Glutamatergic neuron (in vitro differentiated cells): ENCODE measurements at regions not wholly inside any gene's neighbourhood (a gene's known extent, or its start where the extent isn't known, plus 50 kb on each side); places are given as distances from the start of the nearest gene placed in this dataset.
"Not testable (repeated sequence)": the region's sequence is repeated elsewhere in the genome, so short reads cannot be mapped to it uniquely, and the experiment has no call there.

Experiments used
- DNase-seq: peaks from one replicate; pipeline ENCODE4 v3.0.0; 2022
- H3K27ac Mint-ChIP-seq: one replicate; pipeline ENCODE4 v1.8.0; 2020; ENCODE audit warnings: mild to moderate bottlenecking, mixed read lengths, inconsistent platforms; ENCODE audit not compliant: unreplicated experiment
- H3K27me3 Mint-ChIP-seq: one replicate; pipeline ENCODE4 v1.8.0; 2020; ENCODE audit warnings: mild to moderate bottlenecking, moderate library complexity, mixed read lengths, inconsistent platforms; ENCODE audit not compliant: unreplicated experiment
- H3K36me3 Mint-ChIP-seq: one replicate; pipeline ENCODE4 v1.8.0; 2020; ENCODE audit warnings: mild to moderate bottlenecking, mixed read lengths, inconsistent platforms; ENCODE audit not compliant: unreplicated experiment
- H3K4me1 Mint-ChIP-seq: one replicate; pipeline ENCODE4 v1.8.0; 2020; ENCODE audit warnings: mild to moderate bottlenecking, low read depth, mixed read lengths, inconsistent platforms; ENCODE audit not compliant: unreplicated experiment
- H3K4me3 Mint-ChIP-seq: one replicate; pipeline ENCODE4 v1.8.0; 2020; ENCODE audit warnings: mild to moderate bottlenecking, mixed read lengths, inconsistent platforms; ENCODE audit not compliant: unreplicated experiment
- H3K9me3 Mint-ChIP-seq: one replicate; pipeline ENCODE4 v1.8.0; 2020; ENCODE audit warnings: mild to moderate bottlenecking, moderate library complexity, mixed read lengths, inconsistent platforms; ENCODE audit not compliant: unreplicated experiment
- TF ChIP-seq, protein P1 (sequence below): fragments of 200-600 bp; sonication (generic); IDR thresholded peaks from one replicate; pipeline ENCODE4 v1.5.0; 2021; ENCODE audit not compliant: partially characterized antibody, unreplicated experiment

DNA sequence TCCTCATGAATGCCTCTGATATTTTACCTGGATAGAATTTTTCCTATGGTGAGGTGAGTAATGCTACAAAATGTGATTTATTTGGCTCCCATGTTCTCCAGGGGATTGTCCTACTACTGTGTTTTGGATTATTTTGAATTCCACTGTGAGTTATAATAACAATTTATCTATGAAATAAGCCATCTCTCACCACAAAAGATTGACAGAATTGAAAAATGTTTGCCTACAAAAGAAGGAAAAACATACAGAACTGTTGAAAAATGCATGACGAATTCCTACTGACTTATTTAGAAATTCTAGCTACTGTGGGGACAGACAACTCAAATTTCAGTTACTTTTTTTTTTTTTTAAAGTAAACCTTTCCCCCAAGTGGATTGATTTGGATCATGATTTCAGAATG lies 463.7 kb upstream of the GRIN3A start:
- H3K36me3 Mint-ChIP-seq: no peaks in the 10 kb centered on the region
- H3K4me3 Mint-ChIP-seq: no peak overlapping the region
- no peak overlapping the region for H3K27ac Mint-ChIP-seq

DNA sequence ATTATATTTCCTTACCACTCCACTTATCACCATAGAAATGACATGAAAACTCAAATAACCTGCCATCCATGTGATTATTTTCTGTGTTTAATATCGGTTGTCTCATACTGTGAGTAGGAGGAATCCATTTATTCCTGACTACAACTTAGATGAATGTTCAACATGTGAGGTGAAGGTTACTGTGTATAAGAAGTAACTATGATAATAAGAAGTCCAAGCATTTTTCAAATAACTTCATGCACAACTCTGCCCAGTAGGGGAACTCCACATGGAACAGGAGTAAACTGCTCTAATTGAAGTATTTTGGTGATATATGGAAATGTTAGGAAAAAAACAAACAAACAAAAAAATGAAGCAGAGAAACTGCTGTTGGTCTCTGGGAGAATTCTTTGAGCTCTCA lies 447.5 kb upstream of the GRIN3A start:
- Mint-ChIP-seq H3K4me3 (no peak overlapping the region), H3K27me3 (no peaks in the 10 kb centered on the region), H3K4me1 (no peaks in the 10 kb centered on the region), H3K36me3 (no peaks in the 10 kb centered on the region), H3K9me3 (no peaks in the 10 kb centered on the region), H3K27ac (no peak overlapping the region)
- TF ChIP-seq, protein P1, sequence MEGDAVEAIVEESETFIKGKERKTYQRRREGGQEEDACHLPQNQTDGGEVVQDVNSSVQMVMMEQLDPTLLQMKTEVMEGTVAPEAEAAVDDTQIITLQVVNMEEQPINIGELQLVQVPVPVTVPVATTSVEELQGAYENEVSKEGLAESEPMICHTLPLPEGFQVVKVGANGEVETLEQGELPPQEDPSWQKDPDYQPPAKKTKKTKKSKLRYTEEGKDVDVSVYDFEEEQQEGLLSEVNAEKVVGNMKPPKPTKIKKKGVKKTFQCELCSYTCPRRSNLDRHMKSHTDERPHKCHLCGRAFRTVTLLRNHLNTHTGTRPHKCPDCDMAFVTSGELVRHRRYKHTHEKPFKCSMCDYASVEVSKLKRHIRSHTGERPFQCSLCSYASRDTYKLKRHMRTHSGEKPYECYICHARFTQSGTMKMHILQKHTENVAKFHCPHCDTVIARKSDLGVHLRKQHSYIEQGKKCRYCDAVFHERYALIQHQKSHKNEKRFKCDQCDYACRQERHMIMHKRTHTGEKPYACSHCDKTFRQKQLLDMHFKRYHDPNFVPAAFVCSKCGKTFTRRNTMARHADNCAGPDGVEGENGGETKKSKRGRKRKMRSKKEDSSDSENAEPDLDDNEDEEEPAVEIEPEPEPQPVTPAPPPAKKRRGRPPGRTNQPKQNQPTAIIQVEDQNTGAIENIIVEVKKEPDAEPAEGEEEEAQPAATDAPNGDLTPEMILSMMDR: no peak
- no peak for DNase-seq

More for the DNA sequence above, 463.7 kb upstream of the GRIN3A start:
- no peaks in the 10 kb centered on the region for H3K4me1 Mint-ChIP-seq
- TF ChIP-seq, protein P1: no peak
- H3K9me3 Mint-ChIP-seq: no peaks in the 10 kb centered on the region
- no peaks in the 10 kb centered on the region for H3K27me3 Mint-ChIP-seq
- no peak for DNase-seq

DNA sequence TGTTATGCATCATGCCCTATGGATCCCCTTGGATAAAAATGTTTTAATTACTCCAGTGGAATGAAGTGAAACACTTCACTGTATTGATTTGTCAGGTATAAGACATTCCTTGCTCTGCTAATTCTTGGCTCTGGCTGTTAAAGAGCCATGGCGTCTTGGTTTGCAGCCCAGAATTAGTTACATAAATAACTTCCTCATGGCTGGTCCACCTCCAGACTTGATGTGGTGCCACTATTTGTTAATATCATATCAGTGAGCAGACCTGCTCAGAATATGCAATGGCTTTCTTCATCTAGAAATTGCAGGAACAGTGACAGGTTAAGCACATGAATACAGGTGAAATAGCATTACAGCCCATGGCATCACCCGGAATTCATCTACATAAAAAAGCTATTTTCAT lies 446.9 kb upstream of the GRIN3A start:
- Mint-ChIP-seq H3K4me1 (no peaks in the 10 kb centered on the region), H3K27me3 (no peaks in the 10 kb centered on the region), H3K9me3 (no peaks in the 10 kb centered on the region), H3K36me3 (no peaks in the 10 kb centered on the region), H3K4me3 (no peak overlapping the region), H3K27ac (no peak overlapping the region)
- DNase-seq: no peak
- TF ChIP-seq, protein P1: no peak

DNA sequence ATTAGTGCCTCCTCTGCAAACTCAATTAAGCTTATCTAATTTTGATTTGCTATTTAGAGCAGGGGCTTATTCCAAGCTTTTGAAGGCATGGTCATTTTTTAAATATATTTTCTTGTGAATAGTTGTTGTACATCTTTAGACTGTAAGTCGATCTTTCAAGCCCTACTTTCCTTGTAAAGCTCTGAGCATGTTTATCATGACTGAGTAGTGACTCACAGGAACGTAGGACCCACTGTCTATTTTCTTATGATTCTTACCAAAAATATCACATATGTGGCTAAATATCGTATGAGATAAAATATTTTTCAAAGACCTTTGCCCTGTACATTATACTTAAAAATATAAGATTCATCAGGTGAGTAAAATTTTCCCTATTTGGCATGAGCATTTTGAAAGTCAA lies 440.4 kb upstream of the GRIN3A start:
- H3K4me3 Mint-ChIP-seq: no peak overlapping the region
- peaks cover 8% of the 10 kb centered on the region for H3K36me3 Mint-ChIP-seq
- DNase-seq: no peak
- no peak overlapping the region for H3K27ac Mint-ChIP-seq
- H3K9me3 Mint-ChIP-seq: no peaks in the 10 kb centered on the region
- H3K4me1 Mint-ChIP-seq: no peaks in the 10 kb centered on the region
- no peaks in the 10 kb centered on the region for H3K27me3 Mint-ChIP-seq
- TF ChIP-seq, protein P1: no peak

DNA sequence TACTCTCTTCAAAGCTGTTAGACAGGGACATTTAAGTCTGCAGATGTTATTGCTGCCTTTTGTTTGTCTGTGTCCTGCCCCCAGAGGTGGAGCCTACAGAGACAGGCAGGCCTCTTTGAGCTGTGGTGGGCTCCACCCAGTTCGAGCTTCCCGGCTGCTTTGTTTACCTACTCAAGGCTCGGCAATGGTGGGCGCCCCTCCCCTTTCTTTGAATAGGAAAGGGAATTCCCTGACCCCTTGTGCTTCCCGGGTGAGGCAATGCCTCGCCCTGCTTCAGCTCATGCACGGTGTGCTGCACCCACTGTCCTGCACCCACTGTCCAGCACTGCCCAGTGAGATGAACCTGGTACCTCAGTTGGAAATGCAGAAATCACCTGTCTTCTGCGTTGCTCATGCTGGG lies 435.8 kb upstream of the GRIN3A start:
- not testable (repeated sequence) for H3K4me1 Mint-ChIP-seq, H3K27ac Mint-ChIP-seq, H3K4me3 Mint-ChIP-seq, H3K27me3 Mint-ChIP-seq, H3K9me3 Mint-ChIP-seq, DNase-seq
- peaks cover 12% of the 10 kb centered on the region for H3K36me3 Mint-ChIP-seq

DNA sequence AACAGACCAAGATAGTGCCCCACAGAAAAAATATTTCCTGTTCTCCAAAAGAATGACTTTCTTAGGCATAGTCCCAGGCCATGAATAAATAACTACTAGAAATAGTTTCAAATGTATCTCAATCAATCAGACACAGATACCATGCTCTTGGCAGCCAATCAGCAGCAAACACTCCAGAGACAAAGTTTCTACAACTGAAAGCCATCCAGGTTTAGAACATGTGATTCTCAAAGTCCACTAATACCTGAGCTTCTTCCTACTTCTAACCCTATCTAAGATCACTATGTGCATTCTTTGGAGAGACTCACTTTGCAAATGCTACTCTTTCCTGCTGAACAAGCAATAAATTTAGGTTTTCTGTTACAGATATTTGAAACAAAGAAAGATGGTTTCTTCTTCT lies 425.8 kb upstream of the GRIN3A start:
- Mint-ChIP-seq H3K9me3 (no peaks in the 10 kb centered on the region), H3K36me3 (no peaks in the 10 kb centered on the region), H3K4me3 (no peak overlapping the region), H3K27me3 (no peaks in the 10 kb centered on the region), H3K27ac (no peak overlapping the region), H3K4me1 (no peaks in the 10 kb centered on the region)
- TF ChIP-seq, protein P1: no peak
- no peak for DNase-seq

DNA sequence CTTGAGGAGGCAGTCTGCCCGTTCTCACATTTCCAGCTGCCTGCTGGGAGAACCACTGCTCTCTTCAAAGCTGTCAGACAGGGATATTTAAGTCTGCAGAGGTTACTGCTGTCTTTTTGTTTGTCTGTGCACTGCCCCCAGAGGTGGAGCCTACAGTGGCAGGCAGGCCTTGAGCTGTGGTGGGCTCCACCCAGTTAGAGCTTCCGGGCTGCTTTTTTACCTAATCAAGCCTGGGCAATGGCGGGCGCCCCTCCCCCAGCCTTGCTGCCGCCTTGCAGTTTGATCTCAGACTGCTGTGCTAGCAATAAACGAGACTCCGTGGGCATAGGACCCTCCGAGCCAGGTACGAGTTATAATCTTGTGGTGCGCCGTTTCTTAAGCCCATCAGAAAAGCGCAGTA lies 414.6 kb upstream of the GRIN3A start:
- H3K36me3 Mint-ChIP-seq, DNase-seq, H3K4me1 Mint-ChIP-seq, H3K27me3 Mint-ChIP-seq, H3K4me3 Mint-ChIP-seq, H3K9me3 Mint-ChIP-seq, H3K27ac Mint-ChIP-seq: not testable (repeated sequence)
